ENCODE measurements at regions not wholly inside any gene's neighbourhood (a gene's known extent, or its start where the extent isn't known, plus 50 kb on each side); places are given as distances from the start of the nearest gene placed in this dataset.

GRCh38 chr11:19597206-19597605 lies 115.4 kb upstream of the NAV2 start (continued):
- no peak for TF ChIP-seq ZNF444 (CRISPR knock-in tag; IDR thresholded peaks at IDR 0.05)
- TF ChIP-seq MITF (IDR thresholded peaks at IDR 0.05): no peak

- Histone ChIP-seq H3K9me3 (replicated peaks; ENCODE audit: control insufficient read depth, insufficient read depth, low read depth, low read length) (no peaks in the 10 kb centered on the region), H3K4me1 (replicated peaks in 1 of 2; ENCODE audit: control insufficient read depth in 2 of 2, insufficient read depth in 2 of 2, low read length in 2 of 2) (no peaks in the 10 kb centered on the region), H3K36me3 (ENCODE audit: control insufficient read depth, insufficient read depth, low read length) (no peaks in the 10 kb centered on the region), H3K79me2 (ENCODE audit: control insufficient read depth, insufficient read depth, low read length) (no peaks in the 10 kb centered on the region), H3K27ac (ENCODE audit: extremely low read depth, low read depth, low read length) (no peak overlapping the region), H2AFZ (ENCODE audit: low read depth, low read length) (no peak overlapping the region), H3K27me3 (ENCODE audit: control insufficient read depth in 2 of 2, insufficient read depth in 2 of 2, low read length in 2 of 2) (peaks cover 0 to 22% of the 10 kb centered on the region in 2 experiments; a peak in 3 of 5 replicates), H3K9me1 (ENCODE audit: control insufficient read depth, insufficient read depth, low read length) (no peaks in the 10 kb centered on the region), H3K9ac (ENCODE audit: insufficient read depth in 1 of 2, low read depth in 2 of 2, low read length in 2 of 2) (no peak overlapping the region), H3K4me2 (ENCODE audit: insufficient read depth, low read length) (no peak overlapping the region), H3K4me3 (no peak overlapping the region), H4K20me1 (replicated peaks; ENCODE audit: control insufficient read depth, insufficient read depth, low read length) (no peaks in the 10 kb centered on the region)
- under 1% methylated on average over 12 of the region's 12 CpGs for WGBS (ENCODE audit: insufficient coverage, low coverage, missing lambda C conversion rate)
- CTCF ChIA-PET (ENCODE audit: low intra/inter-chr PET ratio): no interaction called here
- no peak for ATAC-seq
- in situ Hi-C loops (cut with MboI): no loop called here
- TF ChIP-seq ZNF121 (CRISPR knock-in tag; conservative IDR thresholded peaks at IDR 0.05) (0 out of 2 replicates have a peak, but pooled peaks have one; percentile 4), TEAD1 (CRISPR knock-in tag; IDR thresholded peaks at IDR 0.05) (no peak), RBM39 (optimal IDR thresholded peaks at IDR 0.05; ENCODE audit: low read depth, low read length) (no peak)
- FAIRE-seq: no peak
- POLR2A ChIA-PET: no interaction called here
- no TSS peak for BruUV-seq (replicated peaks)
- no peak for DNase-seq (ENCODE audit: extremely low read depth in 1 of 4, low spot score in 3 of 4)
- intact Hi-C loops (cut with micrococcal nuclease): no loop called here
These were observed 116.5 kb upstream of the NAV2 start for GRCh38 chr11:19595840-19596751.
